ENCODE measurements at regions not wholly inside any gene's neighbourhood (a gene's known extent, or its start where the extent isn't known, plus 50 kb on each side); places are given as distances from the start of the nearest gene placed in this dataset.

- DNase-seq (ENCODE audit: low read depth, low spot score): no peak
- TF ChIP-seq, protein P1, sequence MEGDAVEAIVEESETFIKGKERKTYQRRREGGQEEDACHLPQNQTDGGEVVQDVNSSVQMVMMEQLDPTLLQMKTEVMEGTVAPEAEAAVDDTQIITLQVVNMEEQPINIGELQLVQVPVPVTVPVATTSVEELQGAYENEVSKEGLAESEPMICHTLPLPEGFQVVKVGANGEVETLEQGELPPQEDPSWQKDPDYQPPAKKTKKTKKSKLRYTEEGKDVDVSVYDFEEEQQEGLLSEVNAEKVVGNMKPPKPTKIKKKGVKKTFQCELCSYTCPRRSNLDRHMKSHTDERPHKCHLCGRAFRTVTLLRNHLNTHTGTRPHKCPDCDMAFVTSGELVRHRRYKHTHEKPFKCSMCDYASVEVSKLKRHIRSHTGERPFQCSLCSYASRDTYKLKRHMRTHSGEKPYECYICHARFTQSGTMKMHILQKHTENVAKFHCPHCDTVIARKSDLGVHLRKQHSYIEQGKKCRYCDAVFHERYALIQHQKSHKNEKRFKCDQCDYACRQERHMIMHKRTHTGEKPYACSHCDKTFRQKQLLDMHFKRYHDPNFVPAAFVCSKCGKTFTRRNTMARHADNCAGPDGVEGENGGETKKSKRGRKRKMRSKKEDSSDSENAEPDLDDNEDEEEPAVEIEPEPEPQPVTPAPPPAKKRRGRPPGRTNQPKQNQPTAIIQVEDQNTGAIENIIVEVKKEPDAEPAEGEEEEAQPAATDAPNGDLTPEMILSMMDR (IDR thresholded peaks at IDR 0.05; ENCODE audit: insufficient read depth, low read length, missing control alignments): no peak
- H3K4me3 ChIP-seq (ENCODE audit: low read depth, low read length): no peak overlapping the region
- POLR2A ChIA-PET: no interaction called here
- CTCF ChIA-PET: interaction anchor here (1.4 kb wide), 1 partner anchor 19 kb away, joined by 3 read pairs; no protein-coding TSS in a partner anchor
Measured at GRCh38 chr12:76707772-76708171, 56.1 kb upstream of the ZDHHC17 start.

DNA sequence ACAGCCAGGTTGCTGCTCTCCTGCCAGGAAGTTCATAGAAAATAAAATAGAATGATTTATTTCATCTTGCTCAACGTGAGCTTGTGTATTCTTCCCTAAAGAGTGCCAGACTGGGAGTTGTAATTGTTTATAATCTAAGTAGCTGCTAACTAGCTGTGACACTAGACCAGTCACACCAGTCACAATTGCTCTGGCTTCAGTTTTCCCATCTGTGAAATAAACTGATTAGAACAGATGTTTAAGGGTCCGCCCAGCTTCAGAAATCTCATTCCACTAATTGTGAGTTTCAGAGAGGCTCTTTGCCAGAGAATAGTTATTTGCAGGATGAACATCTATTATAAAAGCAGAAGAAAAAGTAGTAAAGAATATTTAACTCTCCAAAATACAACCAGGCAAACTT lies 55.6 kb upstream of the ZDHHC17 start:
- POLR2A ChIA-PET: no interaction called here
- TF ChIP-seq, protein P1 (IDR thresholded peaks at IDR 0.05; ENCODE audit: insufficient read depth, low read length, missing control alignments): no peak
- H3K4me3 ChIP-seq (ENCODE audit: low read depth, low read length): no peak overlapping the region
- CTCF ChIA-PET: interaction anchor here (1.0 to 1.4 kb wide), 3 partner anchors 11 to 19 kb away, joined by 3 read pairs; no protein-coding TSS in a partner anchor
- DNase-seq (ENCODE audit: low read depth, low spot score): no peak

GRCh38 chr12:76711241-76711640 lies 52.7 kb upstream of the ZDHHC17 start:
- POLR2A ChIA-PET: no interaction called here
- no peak overlapping the region for H3K4me3 ChIP-seq (ENCODE audit: low read depth, low read length)
- CTCF ChIA-PET: interaction anchor here (1.1 kb wide), 1 partner anchor 90 kb away, joined by 3 read pairs; no protein-coding TSS in a partner anchor
- DNase-seq (ENCODE audit: low read depth, low spot score): no peak
- TF ChIP-seq, protein P1 (IDR thresholded peaks at IDR 0.05; ENCODE audit: insufficient read depth, low read length, missing control alignments): no peak

GRCh38 chr12:76713130-76713529 lies 50.8 kb upstream of the ZDHHC17 start:
- ChIA-PET CTCF (interaction anchor here (0.8 to 0.9 kb wide), 2 partner anchors 77 to 90 kb away, joined by 3 read pairs; no protein-coding TSS in a partner anchor), POLR2A (no interaction called here)
- no peak overlapping the region for H3K4me3 ChIP-seq (ENCODE audit: low read depth, low read length)
- TF ChIP-seq, protein P1 (IDR thresholded peaks at IDR 0.05; ENCODE audit: insufficient read depth, low read length, missing control alignments): no peak
- DNase-seq (ENCODE audit: low read depth, low spot score): no peak

DNA sequence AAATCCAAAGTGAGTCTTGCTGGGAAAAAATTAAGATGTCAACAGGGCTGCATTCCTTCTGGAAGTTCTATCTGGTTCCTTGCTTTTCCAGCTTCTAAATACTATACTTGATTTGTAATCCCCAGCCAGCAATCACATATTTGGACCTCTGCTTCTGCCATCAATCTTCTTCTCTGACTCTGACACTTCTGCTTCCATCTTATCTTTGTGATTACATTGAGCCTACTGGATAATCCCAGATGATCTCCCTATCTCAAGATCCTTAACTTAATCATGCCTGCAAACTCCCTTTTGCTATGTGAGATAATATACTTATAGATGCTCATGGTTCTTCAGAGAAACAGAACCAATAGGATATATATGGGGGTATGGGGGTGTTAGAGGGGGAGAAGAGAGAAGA lies 49.9 kb upstream of the ZDHHC17 start:
- POLR2A ChIA-PET: no interaction called here
- CTCF ChIA-PET: no interaction called here
- DNase-seq (ENCODE audit: low read depth, low spot score): no peak
- H3K4me3 ChIP-seq (ENCODE audit: low read depth, low read length): no peak overlapping the region
- TF ChIP-seq, protein P1 (IDR thresholded peaks at IDR 0.05; ENCODE audit: insufficient read depth, low read length, missing control alignments): no peak

Measured in AG04449 (cell line).